ENCODE measurements at regions not wholly inside any gene's neighbourhood (a gene's known extent, or its start where the extent isn't known, plus 50 kb on each side); places are given as distances from the start of the nearest gene placed in this dataset.

DNA sequence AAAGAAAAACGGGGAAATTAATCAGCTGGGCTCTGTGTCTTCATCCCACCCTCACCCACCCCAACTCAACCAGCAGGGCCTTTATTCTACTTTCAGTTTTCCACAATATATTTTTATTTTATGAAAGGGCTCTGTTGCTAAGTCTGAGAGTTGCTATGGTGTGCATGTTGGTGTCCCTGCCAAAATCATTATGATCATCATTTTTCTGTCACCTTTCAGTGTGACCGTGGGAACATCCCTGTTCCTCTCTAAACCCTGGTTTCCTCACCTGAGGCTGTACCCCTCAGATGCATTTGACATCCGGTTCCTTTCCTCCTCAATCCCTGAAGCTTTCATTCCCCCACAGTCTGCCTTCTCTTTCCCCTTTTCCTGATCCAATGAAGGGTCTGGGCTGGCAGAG is 180.5 kb downstream of the ZFP36L2 start:
- TF ChIP-seq, protein P1, sequence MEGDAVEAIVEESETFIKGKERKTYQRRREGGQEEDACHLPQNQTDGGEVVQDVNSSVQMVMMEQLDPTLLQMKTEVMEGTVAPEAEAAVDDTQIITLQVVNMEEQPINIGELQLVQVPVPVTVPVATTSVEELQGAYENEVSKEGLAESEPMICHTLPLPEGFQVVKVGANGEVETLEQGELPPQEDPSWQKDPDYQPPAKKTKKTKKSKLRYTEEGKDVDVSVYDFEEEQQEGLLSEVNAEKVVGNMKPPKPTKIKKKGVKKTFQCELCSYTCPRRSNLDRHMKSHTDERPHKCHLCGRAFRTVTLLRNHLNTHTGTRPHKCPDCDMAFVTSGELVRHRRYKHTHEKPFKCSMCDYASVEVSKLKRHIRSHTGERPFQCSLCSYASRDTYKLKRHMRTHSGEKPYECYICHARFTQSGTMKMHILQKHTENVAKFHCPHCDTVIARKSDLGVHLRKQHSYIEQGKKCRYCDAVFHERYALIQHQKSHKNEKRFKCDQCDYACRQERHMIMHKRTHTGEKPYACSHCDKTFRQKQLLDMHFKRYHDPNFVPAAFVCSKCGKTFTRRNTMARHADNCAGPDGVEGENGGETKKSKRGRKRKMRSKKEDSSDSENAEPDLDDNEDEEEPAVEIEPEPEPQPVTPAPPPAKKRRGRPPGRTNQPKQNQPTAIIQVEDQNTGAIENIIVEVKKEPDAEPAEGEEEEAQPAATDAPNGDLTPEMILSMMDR (IDR thresholded peaks at IDR 0.05; ENCODE audit: low read depth, low read length), result no peak
- TF ChIP-seq EZH2phosphoT487 (IDR thresholded peaks at IDR 0.05; ENCODE audit: low read depth), result no peak
